HT-29 (cell line): ENCODE measurements at regions not wholly inside any gene's neighbourhood (a gene's known extent, or its start where the extent isn't known, plus 50 kb on each side); places are given as distances from the start of the nearest gene placed in this dataset.
"Not testable (repeated sequence)": the region's sequence is repeated elsewhere in the genome, so short reads cannot be mapped to it uniquely, and the experiment has no call there.

Experiments used
- DNase-seq: peaks from one replicate; pipeline ENCODE4 v3.0.0-alpha.2; 2015; ENCODE audit warnings: low spot score

GRCh38 chr22:22372086-22372485 lies 127.5 kb downstream of the VPREB1 start:
- DNase-seq, result no peak

GRCh38 chr22:22374163-22374562 lies 129.6 kb downstream of the VPREB1 start:
- no peak for DNase-seq

- DNase-seq, result no peak
These were observed 130.0 kb downstream of the VPREB1 start for GRCh38 chr22:22374579-22374978.

DNA sequence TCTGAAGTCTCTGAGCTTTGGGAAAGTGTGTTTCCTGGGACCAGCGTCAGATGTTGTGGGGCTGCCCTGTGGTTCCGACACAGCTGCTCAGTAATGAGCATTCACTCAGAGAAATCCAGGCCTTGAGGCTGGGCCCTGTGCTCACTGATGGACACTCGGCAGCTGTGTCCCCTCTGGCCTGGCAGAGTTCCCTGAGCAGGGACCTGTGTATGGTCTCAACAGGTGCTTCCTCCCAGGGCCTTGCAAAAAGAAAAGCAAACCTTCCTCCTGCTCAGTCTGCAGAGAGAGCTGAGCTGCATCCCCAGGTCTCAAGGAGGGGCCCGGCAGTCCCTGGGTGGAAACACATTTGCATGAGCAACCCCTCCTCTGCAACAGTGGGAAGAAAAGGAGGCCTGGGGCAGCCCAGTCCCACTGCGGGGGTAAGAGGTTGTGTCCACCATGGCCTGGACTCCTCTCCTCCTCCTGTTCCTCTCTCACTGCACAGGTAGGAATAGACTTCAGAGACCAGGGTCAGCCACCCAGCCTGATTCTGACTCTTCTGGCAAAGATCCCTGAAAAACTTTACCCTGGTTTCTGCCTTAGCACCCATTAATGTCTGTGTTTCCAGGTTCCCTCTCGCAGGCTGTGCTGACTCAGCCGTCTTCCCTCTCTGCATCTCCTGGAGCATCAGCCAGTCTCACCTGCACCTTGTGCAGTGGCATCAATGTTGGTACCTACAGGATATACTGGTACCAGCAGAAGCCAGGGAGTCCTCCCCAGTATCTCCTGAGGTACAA lies 131.2 kb downstream of the VPREB1 start:
- DNase-seq, result no peak

GRCh38 chr22:22376352-22376706 lies 131.7 kb downstream of the VPREB1 start:
- no peak for DNase-seq

DNA sequence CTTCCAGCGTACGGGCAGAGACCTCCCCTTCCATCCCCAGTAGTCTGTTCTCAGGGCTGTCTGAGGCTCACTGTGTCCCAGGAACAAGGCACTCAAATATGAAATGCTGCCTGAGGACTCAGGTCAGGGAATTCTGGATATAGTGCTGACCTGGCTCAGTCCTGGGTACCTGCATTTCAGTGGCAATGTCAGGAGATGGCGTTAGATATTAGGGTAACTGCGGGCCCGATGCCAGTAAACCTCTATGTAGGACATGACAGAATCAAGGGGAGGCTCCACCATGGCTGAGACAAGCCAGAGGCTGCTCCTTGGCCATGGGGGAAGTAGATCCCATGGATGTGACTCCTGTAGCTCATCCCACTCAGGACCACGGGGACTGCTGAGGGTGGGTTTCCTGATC lies 131.7 kb downstream of the ZNF280B start:
- peak; percentile 5 for DNase-seq

- no peak for DNase-seq
These were observed 131.2 kb downstream of the ZNF280B start for GRCh38 chr22:22377335-22377734.

GRCh38 chr22:22378446-22379415 lies 129.8 kb downstream of the ZNF280B start:
- no peak for DNase-seq

DNA sequence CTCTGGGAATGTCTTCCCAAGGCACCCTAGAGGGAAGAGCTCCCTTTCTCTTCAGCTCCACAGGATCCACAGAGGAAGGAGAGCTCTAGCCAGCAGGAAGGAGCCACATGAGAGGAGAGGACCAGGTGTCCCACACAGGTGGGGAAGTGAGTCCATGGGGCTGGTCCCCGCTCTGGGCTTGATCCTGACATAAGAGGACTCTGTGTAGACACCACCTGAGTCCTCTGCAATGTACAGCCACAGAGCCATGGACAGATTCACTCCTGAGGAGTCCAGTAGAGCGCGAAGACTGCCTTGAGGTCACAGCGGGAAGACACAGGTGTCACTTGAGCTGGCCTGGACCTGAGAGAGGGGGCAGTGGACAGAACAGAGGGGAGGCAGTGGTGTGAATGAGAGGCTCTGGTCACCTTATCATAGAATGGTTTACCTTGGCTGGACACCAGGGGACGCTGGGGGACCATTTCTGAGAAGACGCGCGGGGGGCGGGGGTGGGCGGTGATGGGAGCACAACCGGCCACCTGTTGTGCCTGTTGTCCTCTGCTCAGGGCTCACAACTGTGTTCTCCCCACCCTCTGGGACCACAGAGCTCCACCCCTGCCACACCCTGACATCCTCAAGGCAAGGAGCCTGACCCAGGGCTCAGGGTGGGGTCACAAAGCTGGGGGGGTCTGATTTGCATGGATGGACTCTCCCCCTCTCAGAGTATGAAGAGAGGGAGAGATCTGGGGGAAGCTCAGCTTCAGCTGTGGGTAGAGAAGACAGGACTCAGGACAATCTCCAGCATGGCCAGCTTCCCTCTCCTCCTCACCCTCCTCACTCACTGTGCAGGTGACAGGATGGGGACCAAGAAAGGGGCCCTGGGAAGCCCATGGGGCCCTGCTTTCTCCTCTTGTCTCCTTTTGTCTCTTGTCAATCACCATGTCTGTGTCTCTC lies 128.2 kb downstream of the ZNF280B start:
- no peak for DNase-seq

DNA sequence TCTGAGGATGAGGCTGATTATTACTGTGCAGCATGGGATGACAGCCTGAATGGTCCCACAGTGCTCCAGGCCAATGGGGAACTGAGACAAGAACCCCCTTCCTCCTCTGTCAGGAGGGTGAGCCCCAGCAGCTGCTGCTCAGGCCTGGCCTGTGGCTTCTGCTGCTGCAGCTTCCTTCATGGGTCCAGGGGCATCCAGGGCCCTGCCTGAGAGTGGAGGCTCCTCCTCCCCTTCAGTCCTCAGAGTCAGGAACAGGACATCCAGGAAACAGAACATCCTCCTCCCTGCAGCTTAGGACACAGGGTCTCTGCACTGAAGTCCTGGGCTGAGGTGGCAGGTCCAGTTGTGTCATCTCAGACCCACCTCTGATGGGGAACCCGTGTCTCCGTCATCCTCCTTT lies 127.2 kb downstream of the ZNF280B start:
- not testable (repeated sequence) for DNase-seq

- DNase-seq, result no peak
These were observed 124.3 kb downstream of the ZNF280B start for GRCh38 chr22:22384267-22384666.

GRCh38 chr22:22384668-22385244 lies 123.8 kb downstream of the ZNF280B start:
- DNase-seq, result no peak

GRCh38 chr22:22386602-22387385 lies 121.7 kb downstream of the ZNF280B start:
- no peak for DNase-seq

GRCh38 chr22:22387386-22387736 lies 121.2 kb downstream of the ZNF280B start:
- DNase-seq, result no peak

GRCh38 chr22:22388090-22388489 lies 120.5 kb downstream of the ZNF280B start:
- no peak for DNase-seq

GRCh38 chr22:22388494-22388893 lies 120.0 kb downstream of the ZNF280B start:
- no peak for DNase-seq

- no peak for DNase-seq
These were observed 119.1 kb downstream of the ZNF280B start for GRCh38 chr22:22389467-22389866.

GRCh38 chr22:22390989-22391388 lies 117.6 kb downstream of the ZNF280B start:
- DNase-seq, result no peak

DNA sequence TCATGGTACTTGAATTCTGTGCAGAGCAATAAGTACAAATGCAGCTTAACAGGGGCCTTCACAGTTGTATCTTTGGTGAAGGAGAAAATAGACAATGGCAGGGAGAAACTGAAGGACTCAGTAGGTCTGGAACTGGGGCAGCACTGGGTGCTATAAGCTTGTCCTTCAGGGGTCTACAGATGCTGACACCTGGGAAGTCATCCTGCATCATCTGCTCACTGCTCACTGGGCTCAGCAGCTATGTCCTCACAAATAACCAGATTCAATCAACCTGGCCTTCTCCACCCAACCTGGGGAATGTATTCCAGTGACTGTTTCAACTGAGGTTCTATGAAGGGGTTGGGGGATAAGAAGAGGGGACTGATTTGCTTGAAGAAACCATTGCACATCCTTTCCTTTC lies 117.0 kb downstream of the ZNF280B start:
- DNase-seq, result no peak

GRCh38 chr22:22392131-22392530 lies 116.4 kb downstream of the ZNF280B start:
- DNase-seq, result no peak

- DNase-seq, result no peak
These were observed 114.0 kb downstream of the ZNF280B start for GRCh38 chr22:22394591-22394990.
